ENCODE measurements at regions not wholly inside any gene's neighbourhood (a gene's known extent, or its start where the extent isn't known, plus 50 kb on each side); places are given as distances from the start of the nearest gene placed in this dataset.

- H3K4me3 ChIP-seq (ENCODE audit: low read depth, low read length) = no peak overlapping the region
- DNase-seq (ENCODE audit: low read depth) = no peak
- no peak for TF ChIP-seq MAX (IDR thresholded peaks at IDR 0.05; ENCODE audit: low read depth, low read length)
- TF ChIP-seq POLR2A (IDR thresholded peaks at IDR 0.05; ENCODE audit: extremely low read depth, insufficient read length) = no peak
- no peak for TF ChIP-seq CTCF (IDR thresholded peaks at IDR 0.05; ENCODE audit: low read depth, low read length)
- TF ChIP-seq MYC (IDR thresholded peaks at IDR 0.05; ENCODE audit: low read depth, low read length) = no peak
Observed at GRCh38 chr10:117462816-117463544, 79.6 kb upstream of the EMX2 start.

- H3K4me3 ChIP-seq (ENCODE audit: low read depth, low read length) = no peak overlapping the region
- TF ChIP-seq CTCF (IDR thresholded peaks at IDR 0.05; ENCODE audit: low read depth, low read length) (peak; percentile 6), POLR2A (IDR thresholded peaks at IDR 0.05; ENCODE audit: extremely low read depth, insufficient read length) (no peak)
- DNase-seq (ENCODE audit: low read depth) = no peak
Observed at GRCh38 chr10:117462424-117462792, 80.1 kb upstream of the EMX2 start.

GRCh38 chr10:117461766-117462423, 80.7 kb upstream of the EMX2 start:
- DNase-seq (ENCODE audit: low read depth) = peak; percentile 28
- no peak for TF ChIP-seq CTCF (IDR thresholded peaks at IDR 0.05; ENCODE audit: low read depth, low read length)
- no peak for TF ChIP-seq MYC (IDR thresholded peaks at IDR 0.05; ENCODE audit: low read depth, low read length)
- TF ChIP-seq MAX (IDR thresholded peaks at IDR 0.05; ENCODE audit: low read depth, low read length) = no peak
- no peak for TF ChIP-seq POLR2A (IDR thresholded peaks at IDR 0.05; ENCODE audit: extremely low read depth, insufficient read length)

GRCh38 chr10:117460846-117461765, 81.4 kb upstream of the EMX2 start:
- no peak for DNase-seq (ENCODE audit: low read depth)
- TF ChIP-seq MYC (IDR thresholded peaks at IDR 0.05; ENCODE audit: low read depth, low read length) = no peak
- H3K4me3 ChIP-seq (ENCODE audit: low read depth, low read length) = no peak overlapping the region

More at GRCh38 chr10:117461766-117462423, 80.7 kb upstream of the EMX2 start:
- H3K4me3 ChIP-seq (ENCODE audit: low read depth, low read length) = no peak overlapping the region

- TF ChIP-seq POLR2A (IDR thresholded peaks at IDR 0.05; ENCODE audit: extremely low read depth, insufficient read length) = no peak
- no peak for TF ChIP-seq MAX (IDR thresholded peaks at IDR 0.05; ENCODE audit: low read depth, low read length)
- TF ChIP-seq MYC (IDR thresholded peaks at IDR 0.05; ENCODE audit: low read depth, low read length) = no peak
- TF ChIP-seq CTCF (IDR thresholded peaks at IDR 0.05; ENCODE audit: low read depth, low read length) = no peak
- no peak for DNase-seq (ENCODE audit: low read depth)
- no peak overlapping the region for H3K4me3 ChIP-seq (ENCODE audit: low read depth, low read length)
Observed at GRCh38 chr10:117458571-117458970, 83.3 kb upstream of the PDZD8 start.

GRCh38 chr10:117457932-117458331, 82.7 kb upstream of the PDZD8 start:
- no peak for TF ChIP-seq MYC (IDR thresholded peaks at IDR 0.05; ENCODE audit: low read depth, low read length)
- no peak for TF ChIP-seq CTCF (IDR thresholded peaks at IDR 0.05; ENCODE audit: low read depth, low read length)
- no peak for TF ChIP-seq MAX (IDR thresholded peaks at IDR 0.05; ENCODE audit: low read depth, low read length)
- TF ChIP-seq POLR2A (IDR thresholded peaks at IDR 0.05; ENCODE audit: extremely low read depth, insufficient read length) = no peak
- no peak overlapping the region for H3K4me3 ChIP-seq (ENCODE audit: low read depth, low read length)
- DNase-seq (ENCODE audit: low read depth) = no peak
